OCI-LY1 (cell line): ENCODE measurements at regions not wholly inside any gene's neighbourhood (a gene's known extent, or its start where the extent isn't known, plus 50 kb on each side); places are given as distances from the start of the nearest gene placed in this dataset.

Experiments used
- CTCF ChIP-seq: fragments of 200-600 bp; sonication (generic), shearing (Covaris generic); IDR thresholded peaks from 2 replicates; pipeline ENCODE4 v1.5.1; 2017; ENCODE audit warnings: mild to moderate bottlenecking, antibody characterized with exemption, low read length, moderate library complexity, mixed read lengths
- EZH2 ChIP-seq: fragments of 200-600 bp; sonication (generic), shearing (Covaris generic); IDR thresholded peaks from 2 replicates; pipeline ENCODE4 v1.8.0; 2017; ENCODE audit warnings: borderline replicate concordance, mixed run types, mild to moderate bottlenecking, antibody characterized with exemption, low read length, moderate library complexity, mixed read lengths

- TF ChIP-seq CTCF (no peak), EZH2 (no peak)
Observed at GRCh38 chr2:122704109-122704563, 948.7 kb downstream of the TSN start.
